CD4-positive, alpha-beta memory T cell (primary cell): ENCODE measurements at regions not wholly inside any gene's neighbourhood (a gene's known extent, or its start where the extent isn't known, plus 50 kb on each side); places are given as distances from the start of the nearest gene placed in this dataset.

Experiments used
- CTCF ChIA-PET: fragments of 350-600 bp; sonication (Branson Sonifier 250); formaldehyde crosslinking; loops from one replicate; lab custom pipeline; 2021; ENCODE audit warnings: inconsistent platforms; ENCODE audit not compliant: partially characterized antibody; lab: Charles Lee
- POLR2A ChIA-PET: fragments of 350-600 bp; sonication (Branson Sonifier 250); formaldehyde crosslinking; loops from one replicate; lab custom pipeline; 2021; ENCODE audit not compliant: partially characterized antibody; lab: Charles Lee
- DNase-seq, 5 donors: peaks; one replicate each; pipeline versions ENCODE4 v3.0.0 to v3.0.0-alpha.2; 2020 to 2022; ENCODE audit warnings: mixed read lengths in 1 of 5
- H3K27ac ChIP-seq: one replicate; pipeline ENCODE4 v1.7.0; 2013; ENCODE audit warnings: low read depth, low read length
- H3K27me3 ChIP-seq: 2 replicates; pipeline ENCODE4 v1.7.0; 2013; ENCODE audit warnings: mild to moderate bottlenecking, low read length, moderate library complexity; ENCODE audit not compliant: insufficient read depth
- H3K36me3 ChIP-seq: 2 replicates; pipeline ENCODE4 v1.7.0; 2013; ENCODE audit warnings: mild to moderate bottlenecking, low read length, moderate library complexity; ENCODE audit not compliant: insufficient read depth
- H3K4me1 ChIP-seq: 2 replicates; pipeline ENCODE4 v1.7.0; 2013; ENCODE audit warnings: mild to moderate bottlenecking, low read length, moderate library complexity; ENCODE audit not compliant: insufficient read depth
- H3K4me3 ChIP-seq, 2 donors: one replicate each; pipeline ENCODE4 v1.7.0; 2013; ENCODE audit warnings: low read length in 2 of 2, mild to moderate bottlenecking in 1 of 2
- H3K9me3 ChIP-seq, 2 donors: one replicate each; pipeline ENCODE4 v1.7.0; 2013; ENCODE audit warnings: low read length in 2 of 2, control low read depth in 1 of 2; ENCODE audit not compliant: control insufficient read depth in 1 of 2
- H3K27ac Mint-ChIP-seq, 7 donors: one replicate each; pipeline ENCODE4 v1.8.0; 2020 to 2021; ENCODE audit warnings: mixed read lengths in 7 of 7, mild to moderate bottlenecking in 6 of 7, inconsistent platforms in 3 of 7, moderate library complexity in 3 of 7
- H3K27me3 Mint-ChIP-seq, 2 donors: one replicate each; pipeline ENCODE4 v1.8.0; 2020 to 2021; ENCODE audit warnings: mixed read lengths in 2 of 2
- H3K36me3 Mint-ChIP-seq, 2 donors: one replicate each; pipeline ENCODE4 v1.8.0; 2020 to 2021; ENCODE audit warnings: mixed read lengths in 2 of 2, inconsistent platforms in 1 of 2, mild to moderate bottlenecking in 1 of 2
- H3K4me1 Mint-ChIP-seq, 4 donors: one replicate each; pipeline ENCODE4 v1.8.0; 2020 to 2021; ENCODE audit warnings: mixed read lengths in 4 of 4, mild to moderate bottlenecking in 1 of 4
- H3K4me3 Mint-ChIP-seq, 8 donors: one replicate each; pipeline ENCODE4 v1.8.0; 2020 to 2021; ENCODE audit warnings: mixed read lengths in 8 of 8, mild to moderate bottlenecking in 7 of 8, moderate library complexity in 6 of 8, inconsistent platforms in 3 of 8
- H3K9me3 Mint-ChIP-seq, 8 donors: one replicate each; pipeline ENCODE4 v1.8.0; 2020 to 2021; ENCODE audit warnings: mixed read lengths in 8 of 8, mild to moderate bottlenecking in 5 of 8, inconsistent platforms in 3 of 8, moderate library complexity in 1 of 8
- intact Hi-C: fragments of 100-400 bp; cut with micrococcal nuclease; formaldehyde crosslinking; loops from one replicate; pipeline ENCODE4 v1.15.1; 2023

GRCh38 chr16:35506018-35506897 is 2046.8 kb downstream of the TP53TG3F start:
- Mint-ChIP-seq H3K4me3 (peak overlapping the region in 1 of 8 donors; percentile 26), H3K27ac (no peak overlapping the region), H3K4me1 (peaks cover 0 to 3% (median 0%) of the 10 kb centered on the region in 4 donors), H3K36me3 (no peaks in the 10 kb centered on the region), H3K9me3 (peaks cover 0 to 64% (median 28%) of the 10 kb centered on the region in 8 donors), H3K27me3 (no peaks in the 10 kb centered on the region)
- ChIA-PET POLR2A (no interaction called here), CTCF (no interaction called here)
- H3K27ac ChIP-seq = no peak overlapping the region
- DNase-seq = no peak
- no peaks in the 10 kb centered on the region for H3K36me3 ChIP-seq
- H3K9me3 ChIP-seq = peaks cover 0 to 6% of the 10 kb centered on the region in 2 donors
- intact Hi-C loops = no loop called here
- no peaks in the 10 kb centered on the region for H3K4me1 ChIP-seq
- H3K27me3 ChIP-seq = no peaks in the 10 kb centered on the region
- H3K4me3 ChIP-seq = no peak overlapping the region

DNA sequence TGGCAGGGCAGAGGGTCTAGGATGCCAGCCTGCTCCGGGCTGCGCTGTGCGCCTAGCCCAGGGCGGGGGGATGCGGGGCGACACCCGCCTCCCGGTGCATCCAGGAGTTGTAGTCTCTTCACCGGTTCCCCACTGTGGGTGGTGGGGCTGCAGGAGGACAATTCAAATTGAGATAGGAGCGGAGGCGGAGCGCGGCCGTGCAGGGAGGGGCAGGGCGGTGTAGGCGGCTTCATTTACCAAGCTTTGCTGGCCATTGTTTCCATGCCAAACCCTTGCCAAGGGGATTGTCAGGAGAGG is 2047.4 kb downstream of the TP53TG3F start:
- Mint-ChIP-seq H3K9me3 (peaks cover 0 to 63% (median 31%) of the 10 kb centered on the region in 8 donors), H3K27me3 (no peaks in the 10 kb centered on the region), H3K27ac (no peak overlapping the region), H3K36me3 (no peaks in the 10 kb centered on the region), H3K4me1 (peaks cover 0 to 3% (median 0%) of the 10 kb centered on the region in 4 donors), H3K4me3 (no peak overlapping the region)
- POLR2A ChIA-PET = no interaction called here
- Histone ChIP-seq H3K36me3 (no peaks in the 10 kb centered on the region), H3K4me3 (no peak overlapping the region), H3K27ac (no peak overlapping the region), H3K27me3 (no peaks in the 10 kb centered on the region), H3K9me3 (peaks cover 0 to 6% of the 10 kb centered on the region in 2 donors), H3K4me1 (no peaks in the 10 kb centered on the region)
- intact Hi-C loops = no loop called here
- CTCF ChIA-PET = no interaction called here
- no peak for DNase-seq

DNA sequence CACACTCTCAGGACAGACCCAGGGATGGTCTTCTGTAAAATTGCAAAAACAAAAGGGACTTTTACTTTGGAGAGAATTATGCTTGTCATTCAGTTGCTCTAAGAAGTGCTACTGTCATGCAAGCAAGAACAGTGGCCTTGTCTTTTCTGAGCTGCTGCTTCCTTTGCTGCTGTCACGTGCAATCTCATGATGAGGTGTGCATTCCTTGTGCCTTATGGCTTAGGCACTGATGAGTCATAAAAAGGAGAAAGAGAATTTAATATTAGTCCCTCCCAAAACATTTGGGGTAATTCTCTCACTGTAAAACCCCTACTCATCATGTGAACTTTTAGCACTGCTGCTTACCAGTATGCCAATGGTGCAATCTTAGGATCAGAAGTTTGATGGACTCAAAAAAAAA is 2051.3 kb downstream of the TP53TG3F start:
- intact Hi-C loops = no loop called here
- Mint-ChIP-seq H3K36me3 (no peaks in the 10 kb centered on the region), H3K4me1 (peaks cover 0 to 3% (median 0%) of the 10 kb centered on the region in 4 donors), H3K27ac (no peak overlapping the region), H3K27me3 (no peaks in the 10 kb centered on the region), H3K9me3 (peaks cover 0 to 41% (median 24%) of the 10 kb centered on the region in 8 donors), H3K4me3 (no peak overlapping the region)
- Histone ChIP-seq H3K36me3 (no peaks in the 10 kb centered on the region), H3K9me3 (no peaks in the 10 kb centered on the region), H3K4me3 (no peak overlapping the region), H3K27me3 (no peaks in the 10 kb centered on the region), H3K27ac (no peak overlapping the region), H3K4me1 (no peaks in the 10 kb centered on the region)
- DNase-seq = no peak
- CTCF ChIA-PET = no interaction called here
- POLR2A ChIA-PET = no interaction called here

- no peaks in the 10 kb centered on the region for H3K36me3 ChIP-seq
- DNase-seq = no peak
- no peaks in the 10 kb centered on the region for H3K27me3 Mint-ChIP-seq
- H3K9me3 Mint-ChIP-seq = peaks cover 4 to 44% (median 27%) of the 10 kb centered on the region in 8 donors
- H3K27ac ChIP-seq = no peak overlapping the region
- no peak overlapping the region for H3K27ac Mint-ChIP-seq
- no peaks in the 10 kb centered on the region for H3K4me1 Mint-ChIP-seq
- H3K4me1 ChIP-seq = no peaks in the 10 kb centered on the region
- POLR2A ChIA-PET = no interaction called here
- CTCF ChIA-PET = no interaction called here
- H3K36me3 Mint-ChIP-seq = no peaks in the 10 kb centered on the region
- no peak overlapping the region for H3K4me3 ChIP-seq
- no peaks in the 10 kb centered on the region for H3K9me3 ChIP-seq
- H3K4me3 Mint-ChIP-seq = no peak overlapping the region
- intact Hi-C loops = no loop called here
- H3K27me3 ChIP-seq = no peaks in the 10 kb centered on the region
Measured at GRCh38 chr16:35516551-35516950, 2057.1 kb downstream of the TP53TG3F start.

- intact Hi-C loops = no loop called here
- CTCF ChIA-PET = no interaction called here
Measured at GRCh38 chr16:35516971-35517370, 2057.6 kb downstream of the TP53TG3F start.

GRCh38 chr16:35523991-35524390 is 2064.6 kb downstream of the TP53TG3F start:
- no peak overlapping the region for H3K4me3 Mint-ChIP-seq
- intact Hi-C loops = no loop called here
- peaks cover 0 to 9% of the 10 kb centered on the region in 2 donors for H3K9me3 ChIP-seq
- no peak overlapping the region for H3K27ac ChIP-seq
- ChIA-PET CTCF (no interaction called here), POLR2A (no interaction called here)
- no peaks in the 10 kb centered on the region for H3K27me3 Mint-ChIP-seq
- H3K9me3 Mint-ChIP-seq = peaks cover 6 to 43% (median 24%) of the 10 kb centered on the region in 8 donors
- H3K27me3 ChIP-seq = no peaks in the 10 kb centered on the region
- H3K27ac Mint-ChIP-seq = no peak overlapping the region
- no peak overlapping the region for H3K4me3 ChIP-seq
- H3K36me3 Mint-ChIP-seq = no peaks in the 10 kb centered on the region
- H3K36me3 ChIP-seq = no peaks in the 10 kb centered on the region
- H3K4me1 ChIP-seq = no peaks in the 10 kb centered on the region
- no peak for DNase-seq
- no peaks in the 10 kb centered on the region for H3K4me1 Mint-ChIP-seq

More at GRCh38 chr16:35516971-35517370, 2057.6 kb downstream of the TP53TG3F start:
- Histone ChIP-seq H3K4me1 (no peaks in the 10 kb centered on the region), H3K27ac (no peak overlapping the region), H3K27me3 (no peaks in the 10 kb centered on the region), H3K36me3 (no peaks in the 10 kb centered on the region), H3K4me3 (no peak overlapping the region), H3K9me3 (peaks cover 0 to 2% of the 10 kb centered on the region in 2 donors)
- Mint-ChIP-seq H3K4me1 (no peaks in the 10 kb centered on the region), H3K27ac (no peak overlapping the region), H3K4me3 (peak overlapping the region in 1 of 8 donors; percentile 31), H3K36me3 (no peaks in the 10 kb centered on the region), H3K27me3 (no peaks in the 10 kb centered on the region), H3K9me3 (peaks cover 4 to 48% (median 27%) of the 10 kb centered on the region in 8 donors)
- POLR2A ChIA-PET = no interaction called here
- DNase-seq = no peak

GRCh38 chr16:35525979-35526590 is 2066.7 kb downstream of the TP53TG3F start:
- Mint-ChIP-seq H3K36me3 (no peaks in the 10 kb centered on the region), H3K27ac (no peak overlapping the region), H3K4me1 (no peaks in the 10 kb centered on the region), H3K4me3 (no peak overlapping the region), H3K27me3 (no peaks in the 10 kb centered on the region), H3K9me3 (peaks cover 5 to 48% (median 25%) of the 10 kb centered on the region in 8 donors)
- CTCF ChIA-PET = no interaction called here
- intact Hi-C loops = no loop called here
- H3K4me1 ChIP-seq = no peaks in the 10 kb centered on the region
- no peaks in the 10 kb centered on the region for H3K27me3 ChIP-seq
- H3K9me3 ChIP-seq = peaks cover 0 to 9% of the 10 kb centered on the region in 2 donors
- H3K27ac ChIP-seq = no peak overlapping the region
- H3K36me3 ChIP-seq = no peaks in the 10 kb centered on the region
- no peak for DNase-seq
- POLR2A ChIA-PET = no interaction called here
- H3K4me3 ChIP-seq = no peak overlapping the region
